Fibroblast of skin of right biceps (primary cell): ENCODE measurements at regions not wholly inside any gene's neighbourhood (a gene's known extent, or its start where the extent isn't known, plus 50 kb on each side); places are given as distances from the start of the nearest gene placed in this dataset.

Experiments
- DNase-seq: peaks from one replicate; pipeline ENCODE4 v3.0.0-alpha.2; 2013

- peak; percentile 74 for DNase-seq
These were observed 62.4 kb upstream of the STXBP5 start for GRCh38 chr6:147141711-147142308.

DNA sequence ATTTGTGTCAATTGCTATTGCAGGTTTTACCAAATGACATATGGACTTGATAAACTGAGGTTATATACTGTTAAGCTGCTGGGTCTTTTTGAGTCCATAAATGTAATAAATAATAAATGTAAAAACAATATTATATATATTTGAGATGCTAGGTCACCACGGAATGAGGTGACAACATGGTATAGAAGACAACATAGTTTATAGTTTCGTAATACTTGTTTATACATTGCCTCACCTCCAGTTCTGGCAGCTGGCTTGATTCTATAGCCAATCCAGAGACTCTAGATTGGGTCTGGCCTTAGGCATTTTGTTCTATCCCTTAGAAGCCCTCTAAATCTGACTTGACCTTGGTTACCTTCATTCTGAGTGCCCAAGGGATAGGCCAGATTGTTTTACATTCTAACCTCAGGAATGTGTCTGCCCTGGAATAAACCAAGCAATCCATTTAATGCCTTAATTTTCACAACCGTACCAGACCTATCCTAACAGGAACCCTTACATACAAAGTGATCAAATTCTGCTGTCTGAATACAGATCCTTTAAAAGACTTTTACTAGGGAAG lies 61.5 kb upstream of the STXBP5 start:
- DNase-seq: no peak

DNA sequence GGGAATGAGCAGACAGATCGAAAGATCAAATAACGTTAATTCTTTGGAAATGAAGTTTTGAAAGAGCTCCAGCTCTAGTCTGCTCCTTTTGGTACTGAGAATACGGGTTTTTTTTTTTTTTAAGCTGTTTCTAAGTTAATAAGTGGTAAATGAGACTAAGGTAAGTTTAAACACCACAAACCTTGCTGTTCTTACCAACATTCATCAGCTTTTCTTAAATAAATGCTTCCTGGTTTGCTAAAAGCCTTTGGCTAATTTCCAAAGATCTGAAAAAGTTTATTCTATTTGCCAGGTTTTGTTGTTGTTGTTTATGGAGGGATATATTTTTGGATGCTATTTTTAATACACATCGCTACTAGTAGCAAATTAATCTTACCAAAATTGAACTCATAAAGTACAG lies 55.1 kb upstream of the STXBP5 start:
- no peak for DNase-seq

DNA sequence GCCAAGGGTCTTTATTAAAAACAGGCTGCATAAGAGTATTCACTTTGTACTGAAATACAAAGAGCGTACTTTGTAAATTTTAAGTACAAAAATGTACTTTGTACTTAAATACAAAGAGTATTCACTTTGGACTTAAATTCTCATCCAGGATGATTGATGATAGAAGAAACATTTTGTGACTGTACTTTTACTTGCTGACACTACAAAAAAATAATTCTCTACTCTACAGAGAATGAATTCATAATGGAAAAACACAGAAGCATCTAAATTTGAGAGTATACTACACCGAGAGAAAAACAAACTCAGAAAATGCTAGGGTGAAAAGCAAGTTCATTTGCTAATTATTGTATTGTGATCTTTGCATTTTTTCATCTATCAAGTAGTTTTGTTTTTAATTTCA lies 54.4 kb upstream of the STXBP5 start:
- no peak for DNase-seq

DNA sequence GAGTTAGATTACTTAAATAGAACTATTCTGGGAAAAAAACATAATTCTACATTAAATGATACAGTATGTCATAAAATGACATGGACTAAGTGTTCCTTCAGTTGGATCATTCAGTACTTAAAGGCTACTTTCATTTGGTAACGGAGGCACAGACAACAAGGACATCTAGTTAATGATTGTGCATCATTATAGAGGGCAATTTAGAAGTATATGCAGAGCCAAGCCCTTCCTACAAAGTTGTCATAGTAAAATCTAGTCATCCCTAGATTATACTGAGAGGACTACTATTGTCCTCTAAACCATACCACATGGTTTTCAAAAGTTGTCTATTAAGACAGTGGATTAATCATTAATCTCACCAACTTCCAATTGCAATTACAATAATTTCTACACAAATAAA lies 53.9 kb upstream of the STXBP5 start:
- DNase-seq: no peak
